IMR-90 (cell line): ENCODE measurements at regions not wholly inside any gene's neighbourhood (a gene's known extent, or its start where the extent isn't known, plus 50 kb on each side); places are given as distances from the start of the nearest gene placed in this dataset.

ENCODE experiments used
- ATAC-seq: fragments of 200-7000 bp; cut with Tn5 transposase; 2 replicates; pipeline ENCODE4 v1.9.1; 2020; ENCODE audit warnings: low read depth, mild to moderate bottlenecking, moderate library complexity
- BruUV-seq: library from RNA; stranded (reverse); fragments of 400-500 nt; replicated peaks from 2 replicates; lab custom pipeline; 2021; lab: Mats Ljungman, UMichigan
- CTCF ChIA-PET: fragments of 300-600 bp; formaldehyde crosslinking; extraction: SDS; loops from one replicate; lab custom pipeline; 2021; ENCODE audit warnings: antibody characterized with exemption; lab: Yijun Ruan, JAX
- POLR2A ChIA-PET: fragments of 300-600 bp; sonication (Branson Sonifier 250); formaldehyde crosslinking; loops from one replicate; lab custom pipeline; 2022; ENCODE audit warnings: antibody characterized with exemption; ENCODE audit not compliant: unreplicated experiment; lab: Charles Lee
- DNase-seq: peaks from one replicate; pipeline ENCODE4 v3.0.0; 2013
- H2AFZ ChIP-seq: replicated peaks from 2 replicates; pipeline ENCODE3; 2013; ENCODE audit warnings: low read length, mild to moderate bottlenecking; ENCODE audit not compliant: poor library complexity
- H2AK5ac ChIP-seq: 2 replicates; pipeline ENCODE4 v1.6.1; 2013; ENCODE audit warnings: low read depth, low read length, inconsistent platforms
- H2AK9ac ChIP-seq: replicated peaks from 2 replicates; pipeline ENCODE3; 2013; ENCODE audit warnings: mild to moderate bottlenecking, low read depth, low read length, moderate library complexity; ENCODE audit not compliant: poor library complexity
- H2BK120ac ChIP-seq: 2 replicates; pipeline ENCODE4 v1.6.1; 2013; ENCODE audit warnings: low read depth, low read length, inconsistent platforms
- H2BK15ac ChIP-seq: 3 replicates; pipeline ENCODE4 v1.6.1; 2013; ENCODE audit warnings: low read depth, low read length, inconsistent platforms
- H2BK20ac ChIP-seq: 2 replicates; pipeline ENCODE4 v1.6.1; 2013; ENCODE audit warnings: low read depth, mild to moderate bottlenecking, inconsistent platforms, low read length, moderate library complexity
- H2BK5ac ChIP-seq: 2 replicates; pipeline ENCODE4 v1.6.1; 2013; ENCODE audit warnings: mild to moderate bottlenecking, low read depth, low read length, inconsistent platforms; ENCODE audit not compliant: poor library complexity, severe bottlenecking
- H3K14ac ChIP-seq: replicated peaks from 2 replicates; pipeline ENCODE4 v1.6.1; 2013; ENCODE audit warnings: low read depth, low read length, inconsistent platforms
- H3K18ac ChIP-seq: 2 replicates; pipeline ENCODE4 v1.6.1; 2013; ENCODE audit warnings: low read depth, low read length, control low read depth
- H3K23ac ChIP-seq: 2 replicates; pipeline ENCODE4 v1.6.1; 2013; ENCODE audit warnings: low read depth, low read length, inconsistent platforms
- H3K27ac ChIP-seq: 2 replicates; pipeline ENCODE4 v1.5.1; 2013; ENCODE audit warnings: mild to moderate bottlenecking, control low read depth, low read length; ENCODE audit not compliant: insufficient read depth
- H3K27me3 ChIP-seq: 2 replicates; pipeline ENCODE4 v1.6.1; 2013; ENCODE audit warnings: low read length; ENCODE audit not compliant: control insufficient read depth, insufficient read depth
- H3K36me3 ChIP-seq: 2 replicates; pipeline ENCODE4 v1.6.1; 2013; ENCODE audit warnings: low read length, mixed read lengths; ENCODE audit not compliant: control insufficient read depth, insufficient read depth
- H3K4ac ChIP-seq: 2 replicates; pipeline ENCODE4 v1.6.1; 2013; ENCODE audit warnings: low read depth, low read length, inconsistent platforms
- H3K4me1 ChIP-seq: 2 replicates; pipeline ENCODE4 v1.6.1; 2013; ENCODE audit warnings: low read length, mixed read lengths; ENCODE audit not compliant: control insufficient read depth, insufficient read depth
- H3K4me2 ChIP-seq: 2 replicates; pipeline ENCODE4 v1.6.1; 2013; ENCODE audit warnings: low read depth, mild to moderate bottlenecking, control low read depth, low read length, moderate library complexity
- H3K4me3 ChIP-seq: 2 replicates; pipeline ENCODE4 v1.5.1; 2013; ENCODE audit warnings: low read depth, mild to moderate bottlenecking, control low read depth, low read length, moderate library complexity; ENCODE audit not compliant: insufficient read depth
- H3K56ac ChIP-seq: 2 replicates; pipeline ENCODE4 v1.6.1; 2013; ENCODE audit warnings: low read length, inconsistent platforms; ENCODE audit not compliant: insufficient read depth; ENCODE audit errors: extremely low read depth
- H3K79me1 ChIP-seq, 2 experiments: 2 replicates each; pipeline ENCODE4 v1.6.1; 2013; ENCODE audit warnings: low read length in 2 of 2, inconsistent platforms in 1 of 2, low read depth in 1 of 2
- H3K9ac ChIP-seq: 2 replicates; pipeline ENCODE4 v1.6.1; 2013; ENCODE audit warnings: low read depth, low read length, control low read depth
- H3K9me1 ChIP-seq: 2 replicates; pipeline ENCODE4 v1.6.1; 2013; ENCODE audit warnings: low read length, inconsistent platforms; ENCODE audit not compliant: insufficient read depth
- H3K9me3 ChIP-seq: 2 replicates; pipeline ENCODE4 v1.6.1; 2013; ENCODE audit warnings: low read length; ENCODE audit not compliant: control insufficient read depth, insufficient read depth
- H4K20me1 ChIP-seq: 2 replicates; pipeline ENCODE4 v1.6.1; 2013; ENCODE audit warnings: low read length, inconsistent platforms; ENCODE audit not compliant: insufficient read depth
- H4K5ac ChIP-seq: 2 replicates; pipeline ENCODE4 v1.6.1; 2013; ENCODE audit warnings: mild to moderate bottlenecking, low read depth, low read length, control low read depth
- H4K8ac ChIP-seq, 2 experiments: 2 replicates each; pipeline ENCODE4 v1.6.1; 2013; ENCODE audit warnings: low read depth in 2 of 2, low read length in 2 of 2, control low read depth in 1 of 2, inconsistent platforms in 1 of 2
- H4K91ac ChIP-seq: 2 replicates; pipeline ENCODE4 v1.6.1; 2013; ENCODE audit warnings: low read depth, low read length, inconsistent platforms; ENCODE audit not compliant: insufficient read depth
- CTCF ChIP-seq: conservative IDR thresholded peaks from 2 replicates; pipeline ENCODE4 v1.5.1; 2012; ENCODE audit warnings: mild to moderate bottlenecking, low read depth, low read length, improper control_type of control experiment
- MAFK ChIP-seq: IDR thresholded peaks from 2 replicates; pipeline ENCODE4 v1.6.1; 2012; ENCODE audit warnings: low read depth, low read length, improper control_type of control experiment
- USF2 ChIP-seq: fragments of 150-350 bp; IDR thresholded peaks from 2 replicates; pipeline ENCODE4 v1.6.1; 2017; ENCODE audit warnings: mild to moderate bottlenecking, antibody characterized with exemption, low read length, low read depth
- WGBS, 2 experiments: methylation state at CpG; one replicate each; pipeline versions ENCODE4 v1.1.5 to v1.1.7; 2013; ENCODE audit warnings: missing lambda C conversion rate in 2 of 2; ENCODE audit not compliant: insufficient read length in 1 of 2; ENCODE audit errors: extremely low coverage in 2 of 2; 5-methylcytosine and 5-hydroxymethylcytosine counted together
- dilution Hi-C: fragments of 300-500 bp; cut with HindIII; formaldehyde crosslinking; loops from one replicate; pipeline ENCODE4 v1.14.3; 2018; ENCODE audit warnings: low sequenced_read_pairs; ENCODE audit not compliant: unreplicated experiment
- in situ Hi-C: fragments of 300-500 bp; cut with MboI; formaldehyde crosslinking; loops from 3 replicates; pipeline ENCODE4 v1.14.3; 2019; ENCODE audit warnings: low sequenced_read_pairs, inconsistent platforms, mixed read lengths
- intact Hi-C: fragments of 100-400 bp; cut with micrococcal nuclease; formaldehyde crosslinking; loops from 2 replicates; pipeline ENCODE4 v1.10.0; 2022

- no peak overlapping the region for H3K23ac ChIP-seq
- H4K20me1 ChIP-seq = no peaks in the 10 kb centered on the region
- no peaks in the 10 kb centered on the region for H3K4me1 ChIP-seq
- H3K14ac ChIP-seq = no peak overlapping the region
- H2BK5ac ChIP-seq = no peak overlapping the region
- whole genome bisulfite sequencing, 2 experiments = 46% methylated on average over 4 of the region's 9 CpGs; no CpG with 5 or more reads in 1 of the 2 experiments
- H3K27me3 ChIP-seq = no peaks in the 10 kb centered on the region
- no peak overlapping the region for H4K5ac ChIP-seq
- no peaks in the 10 kb centered on the region for H3K36me3 ChIP-seq
- DNase-seq = no peak
- no peaks in the 10 kb centered on the region for H3K79me1 ChIP-seq
- H4K91ac ChIP-seq = no peak overlapping the region
- H3K9ac ChIP-seq = no peak overlapping the region
- intact Hi-C loops = no loop called here
- H2AK9ac ChIP-seq = no peak overlapping the region
- ChIA-PET POLR2A (no interaction called here), CTCF (no interaction called here)
- no peak overlapping the region for H4K8ac ChIP-seq
- H3K4ac ChIP-seq = no peak overlapping the region
- H3K9me1 ChIP-seq = no peaks in the 10 kb centered on the region
- TF ChIP-seq USF2 (no peak), CTCF (0 out of 2 replicates have a peak, but pooled peaks have one; percentile 19), MAFK (no peak)
- no peak overlapping the region for H3K18ac ChIP-seq
- dilution Hi-C loops = no loop called here
- no peak overlapping the region for H3K4me2 ChIP-seq
- no peak overlapping the region for H2AFZ ChIP-seq
- no peak overlapping the region for H2BK120ac ChIP-seq
- no peak overlapping the region for H3K27ac ChIP-seq
- ATAC-seq = no peak
- peaks cover 3% of the 10 kb centered on the region; the same call in 1 of the 2 replicates for H3K9me3 ChIP-seq
- no peak overlapping the region for H2BK15ac ChIP-seq
- no TSS peak for BruUV-seq
- H3K56ac ChIP-seq = no peak overlapping the region
- H3K4me3 ChIP-seq = no peak overlapping the region
- in situ Hi-C loops = no loop called here
- no peak overlapping the region for H2AK5ac ChIP-seq
- H2BK20ac ChIP-seq = no peak overlapping the region
Measured at GRCh38 chr19:29119590-29119989, 93.4 kb downstream of the UQCRFS1 start.
